GM21619 (cell line): ENCODE measurements at regions not wholly inside any gene's neighbourhood (a gene's known extent, or its start where the extent isn't known, plus 50 kb on each side); places are given as distances from the start of the nearest gene placed in this dataset.
A peak's percentile ranks its signal among the peaks of the same experiment; 100 is the strongest.

ENCODE experiments used
- ATAC-seq: cut with Tn5 transposase; IDR thresholded peaks from one replicate; pipeline ENCODE4 v1.9.1; 2021; ENCODE audit not compliant: unreplicated experiment

DNA sequence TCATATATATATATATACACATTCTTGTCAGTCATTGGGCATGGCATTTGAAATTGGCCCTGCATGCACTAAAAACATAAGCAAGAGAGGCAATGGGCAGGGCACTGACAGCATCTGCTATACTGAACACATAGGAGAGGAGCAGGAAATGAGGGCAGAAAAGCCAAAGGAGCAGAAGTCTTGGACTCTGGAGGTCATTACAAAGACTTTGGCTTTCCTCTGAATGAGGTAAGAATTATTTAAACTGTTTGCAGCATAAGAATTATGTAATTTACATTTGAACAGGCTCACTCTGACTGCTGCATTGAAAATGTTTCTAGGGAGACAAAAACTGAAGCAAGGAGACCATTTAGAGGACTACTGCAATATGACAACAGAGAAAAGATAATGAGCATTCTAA is 396.5 kb downstream of the PRDM5 start:
- ATAC-seq, result no peak

DNA sequence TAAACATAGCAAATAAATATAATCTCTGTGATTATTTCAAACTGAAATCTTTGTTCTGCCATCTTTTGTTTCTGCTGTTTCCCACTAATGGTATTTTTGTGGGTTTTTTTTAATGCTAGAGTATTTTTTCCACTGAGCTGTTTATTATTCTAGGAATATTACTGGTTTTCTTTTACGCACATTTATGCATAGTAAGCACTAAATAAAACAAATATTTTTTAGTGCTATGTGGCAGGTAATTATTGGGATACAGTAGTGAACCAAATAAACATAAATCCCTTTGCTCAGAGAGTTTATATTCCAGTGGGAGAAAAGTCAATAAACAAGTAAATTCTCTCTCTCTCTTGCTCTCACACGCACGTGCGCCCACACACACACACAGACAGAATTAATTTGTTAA is 397.4 kb downstream of the PRDM5 start:
- no peak for ATAC-seq

DNA sequence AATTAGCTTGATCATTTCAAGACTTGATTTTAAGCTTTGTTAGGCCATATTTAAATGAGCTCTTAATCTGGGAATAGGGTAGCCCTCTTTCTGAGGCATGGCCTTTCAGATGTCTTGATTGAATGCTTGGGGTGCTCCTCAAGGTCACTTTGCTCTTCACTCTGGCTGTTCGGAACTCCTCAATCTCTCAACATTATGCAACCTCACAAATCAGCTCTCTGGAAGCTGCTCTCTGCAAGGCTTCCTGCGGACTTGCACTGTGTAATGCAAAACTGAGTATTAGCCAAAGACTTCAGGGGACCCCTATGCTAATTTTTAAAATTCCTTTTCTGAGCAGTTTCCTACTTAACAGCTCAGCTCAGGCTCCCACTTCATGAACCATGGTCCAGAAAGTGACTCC is 398.3 kb downstream of the PRDM5 start:
- ATAC-seq, result no peak

DNA sequence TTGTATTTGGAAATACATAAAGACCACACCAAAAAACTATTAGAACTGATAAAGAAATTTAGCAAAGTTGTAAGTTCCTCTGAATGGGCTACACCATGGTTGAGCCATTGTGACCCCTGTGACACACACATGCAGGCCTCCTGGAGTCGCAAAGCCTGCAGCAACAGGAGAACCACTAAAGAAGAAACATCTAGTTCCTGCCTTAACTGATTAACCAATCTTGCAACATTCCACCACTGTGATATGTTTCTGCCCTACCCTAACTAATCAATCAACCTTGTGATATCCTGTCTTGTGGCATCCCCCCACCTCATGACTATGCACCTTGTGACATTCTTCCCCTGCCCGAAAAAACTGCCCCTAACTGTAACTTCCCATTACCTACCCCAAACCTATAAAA is 401.8 kb downstream of the PRDM5 start:
- no peak for ATAC-seq

DNA sequence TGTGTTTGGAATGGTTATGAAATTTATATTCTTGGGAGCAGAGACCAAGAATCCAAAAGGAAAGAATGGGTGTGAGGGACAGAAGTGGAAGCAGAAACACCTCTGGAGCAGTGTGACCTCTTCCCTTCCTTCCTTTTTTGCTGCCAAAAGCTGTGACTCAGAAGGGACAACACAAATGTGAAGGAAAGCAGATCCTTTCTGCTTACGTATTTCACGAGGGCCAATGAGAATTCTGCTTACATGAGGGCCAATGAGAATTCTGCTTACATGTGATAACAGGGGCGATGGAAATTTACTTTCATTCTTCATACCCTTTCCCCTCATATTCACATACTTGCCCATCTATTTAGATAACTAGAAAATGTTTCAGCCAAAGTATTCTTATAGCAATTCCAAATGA is 404.6 kb downstream of the PRDM5 start:
- ATAC-seq, result no peak

DNA sequence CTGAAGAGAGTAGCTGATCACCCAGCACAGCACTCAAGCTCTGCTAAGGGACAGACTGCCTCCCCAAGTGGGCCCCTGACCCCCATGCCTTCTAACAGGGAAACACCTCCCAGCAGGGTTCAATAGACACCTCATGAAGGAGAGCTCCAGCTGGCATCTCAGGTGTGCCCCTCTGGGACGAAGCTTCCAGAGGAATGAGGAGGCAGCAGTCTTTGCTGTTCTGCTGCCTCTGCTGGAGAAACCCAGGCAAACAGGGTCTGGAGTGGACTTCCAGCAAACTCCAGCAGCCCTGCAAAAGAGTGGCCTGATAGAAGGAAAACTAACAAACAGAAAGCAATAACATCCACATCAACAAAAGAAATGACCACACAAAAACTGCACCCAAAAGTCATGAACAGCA is 412.8 kb downstream of the PRDM5 start:
- ATAC-seq, result no peak

DNA sequence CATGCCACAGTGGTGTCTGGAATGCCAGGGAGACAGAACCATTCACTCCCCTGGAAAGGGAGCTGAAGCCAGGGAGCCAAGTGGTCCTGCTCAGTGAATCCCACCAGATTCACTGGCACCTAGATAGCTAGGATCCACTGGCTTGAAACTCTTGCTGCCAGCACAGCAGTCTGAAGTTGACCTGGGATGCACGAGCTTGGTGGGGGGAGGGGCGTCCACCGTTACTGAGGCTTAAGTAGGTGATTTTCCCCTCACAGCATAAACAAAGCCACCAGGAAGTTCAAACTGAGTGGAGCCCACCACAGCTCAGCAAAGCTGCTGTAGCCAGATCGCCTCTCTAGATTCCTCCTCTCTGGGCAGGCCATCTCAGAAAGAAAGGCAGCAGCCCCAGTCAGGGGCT is 413.3 kb downstream of the PRDM5 start:
- no peak for ATAC-seq

DNA sequence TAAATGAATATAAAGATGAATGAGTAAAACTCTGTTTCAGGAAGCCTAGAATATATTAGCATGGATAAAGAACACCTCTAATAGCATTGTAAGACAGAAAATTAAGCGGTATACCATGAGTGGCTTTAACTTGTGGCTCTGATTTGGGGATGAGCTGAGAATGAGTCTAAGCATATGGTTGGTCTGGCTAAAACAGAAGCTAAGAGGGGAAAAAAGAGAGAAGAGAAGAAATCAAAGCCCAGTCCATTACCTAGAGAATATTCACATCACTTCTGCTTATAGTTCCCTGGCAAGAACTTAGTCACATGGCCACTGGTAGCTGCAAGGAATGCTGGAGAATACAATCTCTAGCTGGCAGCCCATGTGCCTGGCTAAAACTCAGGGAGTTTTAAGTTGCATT is 414.5 kb downstream of the PRDM5 start:
- ATAC-seq, result no peak

DNA sequence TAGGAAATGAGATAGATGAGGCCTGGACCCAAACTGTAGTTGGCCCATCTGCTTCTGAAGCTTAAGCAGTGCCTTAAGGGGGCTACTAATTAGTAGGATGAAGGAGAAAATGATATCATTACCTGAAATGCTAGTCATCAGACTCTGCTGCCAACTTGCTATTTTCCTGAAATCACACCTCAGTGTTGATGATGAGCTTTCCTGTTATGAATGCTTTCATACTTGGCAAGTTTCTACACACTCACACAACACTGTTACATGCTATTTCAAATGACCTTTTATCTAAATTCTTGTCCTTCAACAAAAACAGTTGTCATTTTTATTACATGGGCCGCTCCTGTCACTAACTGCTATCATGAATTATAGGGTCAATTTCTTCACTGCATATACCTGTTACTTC is 416.0 kb downstream of the PRDM5 start:
- no peak for ATAC-seq

DNA sequence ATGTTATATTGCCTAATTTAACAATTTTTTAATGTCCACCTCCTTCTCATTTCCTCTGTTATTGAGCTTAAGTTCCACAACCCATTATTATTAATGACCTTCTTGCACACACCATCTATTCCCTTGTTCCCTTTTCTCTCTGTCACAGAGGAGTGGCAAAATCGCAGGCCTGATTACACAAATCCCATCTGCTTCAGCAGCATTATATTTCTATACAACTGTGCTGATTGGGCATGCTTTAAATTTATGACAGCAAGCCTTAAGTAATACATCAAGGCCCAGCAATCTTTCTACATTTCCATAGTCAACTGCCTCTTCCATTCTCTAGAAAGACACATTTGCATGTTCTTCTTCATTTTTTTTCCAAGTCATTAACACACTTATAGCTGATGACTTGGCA is 423.8 kb downstream of the PRDM5 start:
- ATAC-seq, result no peak

DNA sequence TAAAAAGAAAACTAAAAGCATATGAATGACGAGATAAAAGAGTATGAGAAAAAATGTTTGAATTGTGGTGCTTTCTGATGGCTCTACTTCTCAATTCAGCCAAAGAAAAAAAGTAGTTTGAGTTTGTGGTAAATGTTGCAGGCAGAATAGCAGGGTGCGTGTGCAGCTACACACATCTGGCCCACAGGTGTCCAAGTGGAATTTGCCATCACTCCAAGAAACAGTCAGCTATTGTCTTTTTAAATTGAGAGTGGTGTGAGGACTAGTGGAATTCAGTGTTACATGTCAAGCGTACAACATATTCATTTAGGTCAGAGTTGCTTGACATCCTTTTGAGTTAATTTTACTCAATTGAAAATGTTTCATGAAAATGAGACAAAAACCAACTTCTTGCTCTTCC is 424.8 kb upstream of the MAD2L1 start:
- no peak for ATAC-seq

DNA sequence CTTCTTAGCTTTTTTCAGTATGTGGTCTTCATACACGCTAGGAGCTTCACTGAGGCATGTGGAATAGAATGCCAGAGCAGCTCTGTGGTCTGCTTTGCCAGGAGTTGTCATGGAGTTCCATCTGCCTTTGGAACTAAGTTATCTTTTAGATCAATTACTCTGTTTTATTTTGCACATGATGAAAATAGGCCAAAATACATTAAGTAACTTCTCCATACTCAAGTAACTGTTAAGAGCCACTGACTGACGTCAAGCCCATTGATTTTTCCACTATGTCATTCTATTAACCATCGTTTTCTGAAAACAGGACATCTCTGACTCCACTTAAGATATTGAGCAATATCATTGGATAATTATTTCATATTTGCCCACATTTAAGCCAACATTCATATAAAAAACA is 415.1 kb upstream of the MAD2L1 start:
- no peak for ATAC-seq

DNA sequence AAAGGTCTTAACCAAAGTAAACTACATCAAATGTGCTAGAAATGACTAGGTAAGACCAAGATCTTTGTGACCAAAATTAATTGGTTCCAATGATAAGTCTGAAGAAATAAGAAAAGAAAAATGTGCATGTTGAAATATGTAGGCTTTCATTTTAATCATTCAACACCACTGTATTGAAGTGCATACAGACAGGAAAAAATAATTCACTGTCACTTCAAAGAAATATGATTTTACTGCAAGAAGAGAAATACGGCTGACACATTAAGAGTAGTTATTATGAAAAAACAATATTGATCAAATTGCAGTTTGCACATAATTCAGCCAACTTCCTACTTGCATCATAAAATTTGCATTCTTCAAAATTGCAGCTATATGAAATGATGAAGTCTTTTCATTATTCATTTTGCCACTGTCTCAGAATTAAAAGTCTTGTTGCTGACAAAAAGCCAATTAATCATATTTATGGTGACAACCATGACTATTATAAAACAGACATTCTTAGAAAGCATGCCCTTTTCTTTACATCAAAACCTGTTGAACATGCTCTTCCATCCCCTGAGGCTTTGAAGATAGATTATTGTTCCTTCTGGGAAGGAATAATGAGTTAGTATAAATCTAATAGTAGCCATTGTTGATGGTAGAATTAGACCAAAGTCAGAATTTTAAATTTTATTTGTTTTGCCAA is 405.9 kb upstream of the MAD2L1 start:
- no peak for ATAC-seq

DNA sequence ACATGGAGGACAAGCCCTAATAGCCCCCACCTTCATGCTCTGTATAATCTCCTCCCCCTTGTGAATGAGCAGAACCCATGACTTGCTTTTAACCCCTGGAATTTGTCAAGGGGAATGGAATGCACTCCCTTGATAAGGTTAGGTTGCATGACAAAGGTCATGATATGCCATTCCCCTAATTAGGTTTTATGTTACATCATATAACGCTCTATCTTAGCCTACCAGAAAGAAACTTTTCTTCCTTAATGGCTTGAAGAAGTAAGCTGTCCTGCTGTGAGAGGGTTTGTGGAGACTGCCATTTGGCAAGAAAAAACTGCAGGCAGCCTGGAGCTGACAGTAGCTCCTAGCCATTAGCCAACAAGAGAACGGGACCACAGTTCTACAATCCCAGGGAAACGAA is 399.8 kb upstream of the MAD2L1 start:
- no peak for ATAC-seq

DNA sequence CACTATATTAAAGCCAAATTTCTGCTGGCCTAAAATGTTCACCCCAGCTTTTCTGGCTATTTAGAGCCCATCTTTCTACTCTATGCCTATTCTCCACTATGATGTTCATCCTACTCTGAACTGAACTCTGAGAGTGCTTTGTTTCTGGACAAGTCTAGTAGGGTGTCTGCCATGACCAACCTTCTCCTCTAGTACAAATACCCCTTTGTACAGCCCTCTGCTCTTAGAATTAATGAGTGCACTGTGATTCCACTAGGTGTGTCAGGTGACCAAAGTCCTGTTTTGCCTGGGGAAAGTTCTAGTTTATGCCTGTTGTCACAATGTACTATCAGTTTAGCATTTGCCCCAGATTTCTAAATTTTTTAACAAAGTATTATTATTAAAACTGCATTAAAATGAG is 388.1 kb upstream of the MAD2L1 start:
- no peak for ATAC-seq

DNA sequence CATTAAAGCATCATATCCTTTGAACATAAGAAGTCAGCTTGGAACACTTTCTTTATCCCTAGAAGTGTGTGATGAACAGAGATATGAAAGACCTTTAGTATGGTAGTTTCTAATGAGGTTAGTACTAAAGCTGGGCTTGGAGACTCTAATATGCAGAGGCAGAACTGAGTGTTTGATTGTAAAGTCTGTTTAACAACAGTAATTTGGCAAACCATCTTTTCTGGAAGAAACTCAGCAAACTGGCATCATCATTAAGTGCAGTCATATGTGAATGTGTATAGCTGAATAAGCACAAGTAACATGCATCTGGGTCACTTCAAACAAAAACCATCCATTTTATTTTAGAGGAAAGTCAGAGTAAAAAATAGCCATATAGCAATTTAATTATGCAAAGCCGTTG is 385.9 kb upstream of the MAD2L1 start:
- ATAC-seq, result no peak

DNA sequence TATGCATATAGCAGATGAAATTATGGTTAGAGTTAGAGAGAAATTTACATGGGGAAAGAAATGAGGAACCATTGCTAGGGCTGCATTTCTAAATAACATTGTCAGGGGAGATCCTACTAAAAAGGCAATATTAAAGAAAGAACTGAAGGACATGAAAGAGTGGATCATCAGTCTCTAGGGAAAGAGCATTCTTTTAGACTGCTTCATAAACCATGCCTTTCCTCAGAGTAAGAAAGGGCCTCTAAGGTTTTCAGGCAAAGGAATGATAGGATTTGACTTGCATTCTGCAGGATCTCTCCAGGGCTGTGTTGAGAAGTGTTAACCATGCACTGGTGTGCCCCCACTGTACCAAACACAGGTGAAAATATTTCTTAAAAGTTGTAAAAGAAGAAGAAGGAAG is 385.4 kb upstream of the MAD2L1 start:
- no peak for ATAC-seq

DNA sequence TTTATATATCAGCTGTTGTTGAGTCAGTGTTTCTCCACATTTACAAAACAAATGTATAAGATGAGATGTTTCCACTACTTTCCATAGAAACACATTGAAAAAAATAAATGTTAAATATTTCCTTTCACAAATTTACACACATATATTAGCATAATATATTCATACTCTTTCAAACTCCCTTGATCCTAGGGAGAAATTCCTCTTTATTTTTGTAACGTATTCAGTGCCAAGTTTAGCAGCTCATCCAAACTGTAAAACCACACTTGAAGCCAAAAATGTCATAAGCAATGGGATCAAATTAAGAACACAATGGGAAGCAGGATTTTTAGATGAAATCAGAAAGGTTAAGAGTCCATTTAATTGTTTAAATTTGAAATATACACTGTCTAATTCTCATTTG is 381.1 kb upstream of the MAD2L1 start:
- ATAC-seq, result no peak

DNA sequence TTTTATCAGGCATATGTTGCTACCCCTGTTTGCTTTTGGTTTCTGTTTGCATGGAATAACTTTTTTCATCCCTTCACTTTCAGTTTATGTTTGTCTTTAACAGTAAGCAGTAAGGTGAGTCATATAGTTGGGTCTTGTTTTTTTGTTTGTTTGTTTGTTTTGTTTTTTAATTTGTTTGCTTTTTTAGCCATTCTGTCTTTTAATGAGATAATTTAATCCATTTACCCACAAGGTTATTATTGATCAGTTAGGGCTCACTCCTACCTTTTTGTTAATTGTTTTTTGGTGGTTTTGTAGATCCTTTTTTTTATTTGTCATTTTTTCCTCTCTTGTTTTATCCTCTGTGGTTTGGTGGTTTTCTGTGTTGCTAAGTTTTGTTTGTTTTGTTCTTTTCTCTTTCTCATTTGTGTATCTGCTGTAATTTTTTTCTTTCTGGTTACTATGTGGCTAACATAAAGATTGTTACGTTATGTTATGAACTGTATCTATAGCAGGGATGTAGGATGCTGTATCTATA is 379.5 kb upstream of the MAD2L1 start:
- ATAC-seq, result peak; percentile 98

DNA sequence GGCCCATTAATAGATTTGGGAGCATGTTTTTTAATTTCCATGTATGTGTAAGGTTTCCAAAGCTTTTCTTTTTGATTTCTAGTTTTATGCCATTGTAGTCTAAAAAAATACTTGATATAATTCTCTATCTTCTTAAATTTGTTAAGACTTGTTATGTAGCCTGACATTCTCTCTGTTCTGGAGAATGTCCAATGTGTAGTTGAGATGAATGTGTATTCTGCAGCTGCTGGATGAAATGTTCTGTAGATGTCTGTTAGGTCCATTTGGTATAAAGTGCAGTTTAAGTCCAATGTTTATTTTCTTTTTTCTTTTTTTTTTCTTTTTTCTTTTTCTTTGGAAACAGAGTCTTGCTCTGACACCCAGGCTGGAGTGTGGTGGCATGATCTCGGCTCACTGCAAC is 378.5 kb upstream of the MAD2L1 start:
- no peak for ATAC-seq

DNA sequence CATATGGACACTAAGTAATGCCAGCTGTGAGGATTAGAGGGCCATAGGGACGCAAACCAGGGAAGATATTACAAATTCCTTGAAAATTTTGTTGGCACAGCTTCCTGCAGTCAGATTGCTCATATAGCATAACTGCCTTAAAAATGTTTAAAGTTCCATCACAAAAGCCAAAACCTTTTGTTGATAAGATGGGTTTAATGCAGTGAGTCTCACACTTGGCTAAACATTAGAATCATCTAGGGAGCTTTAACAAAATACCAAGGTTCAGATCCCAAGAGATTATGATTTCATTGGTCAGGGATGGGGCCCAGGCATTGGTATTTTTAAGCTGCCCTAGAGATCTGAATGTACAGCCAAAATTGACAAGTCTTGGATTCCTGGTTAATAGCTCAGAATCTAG is 376.5 kb upstream of the MAD2L1 start:
- ATAC-seq, result no peak

DNA sequence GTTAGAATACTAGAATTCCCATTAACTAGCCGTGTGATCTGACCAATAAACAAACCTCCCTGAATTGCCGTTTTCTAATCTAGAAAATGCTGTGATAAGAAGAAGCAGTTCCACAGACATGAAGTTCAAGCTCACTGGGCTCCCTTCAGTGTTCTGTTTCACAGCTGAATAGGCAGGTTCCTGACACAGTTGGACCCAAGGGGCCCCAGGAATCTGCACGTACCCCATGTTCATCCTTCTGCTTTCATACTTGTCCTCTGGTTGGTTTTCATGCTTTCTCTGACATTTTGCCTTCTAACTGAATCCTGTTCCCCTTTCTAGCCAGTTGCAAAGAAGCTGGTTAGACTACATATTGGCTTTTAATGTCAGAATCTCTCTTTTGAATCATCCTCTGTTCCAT is 374.1 kb upstream of the MAD2L1 start:
- no peak for ATAC-seq

DNA sequence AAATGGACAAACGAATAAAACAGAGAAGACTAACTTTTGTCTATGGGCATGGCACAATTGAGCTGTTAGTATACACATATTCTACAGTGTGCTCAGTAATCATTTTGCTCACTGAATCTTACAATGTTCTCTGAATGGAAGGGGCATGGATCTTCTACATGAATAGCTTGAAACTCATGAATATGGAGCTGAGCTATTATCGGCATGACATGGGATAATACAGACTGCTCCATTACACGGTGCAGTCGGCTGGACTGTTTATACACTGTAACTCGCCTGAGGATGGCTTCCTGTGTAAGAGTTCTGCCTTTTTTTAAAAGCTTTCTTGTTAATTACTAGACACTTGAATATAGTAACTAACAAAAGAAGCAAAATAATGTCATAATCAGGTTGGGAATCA is 368.5 kb upstream of the MAD2L1 start:
- ATAC-seq, result no peak
